ENCODE measurements at regions not wholly inside any gene's neighbourhood (a gene's known extent, or its start where the extent isn't known, plus 50 kb on each side); places are given as distances from the start of the nearest gene placed in this dataset.

GRCh38 chr5:62007457-62007856 is 298.5 kb upstream of the KIF2A start:
- Histone ChIP-seq H3K4me3 (no peak overlapping the region), H3K9me3 (no peaks in the 10 kb centered on the region), H3K4me1 (no peaks in the 10 kb centered on the region), H3K36me3 (no peaks in the 10 kb centered on the region), H3K27me3 (ENCODE audit: low read depth) (no peaks in the 10 kb centered on the region), H3K27ac (no peak overlapping the region)
- DNase-seq (no peak), ATAC-seq (peak in 1 of 2 donors; percentile 29)
- intact Hi-C loops (cut with DNase I): no loop called here
- TF ChIP-seq CTCF (IDR thresholded peaks at IDR 0.05): no peak

- no peaks in the 10 kb centered on the region for H3K27me3 ChIP-seq (ENCODE audit: low read depth)
- H3K36me3 ChIP-seq: no peaks in the 10 kb centered on the region
These were observed 294.8 kb upstream of the KIF2A start for GRCh38 chr5:62011089-62011664.

GRCh38 chr5:62017092-62017491 is 288.9 kb upstream of the KIF2A start:
- intact Hi-C loops (cut with DNase I): no loop called here
- H3K27me3 ChIP-seq (ENCODE audit: low read depth): no peaks in the 10 kb centered on the region
- no peak for TF ChIP-seq CTCF (IDR thresholded peaks at IDR 0.05)
- DNase-seq (no peak), ATAC-seq (no peak)
- no peaks in the 10 kb centered on the region for H3K36me3 ChIP-seq
- H3K9me3 ChIP-seq: no peaks in the 10 kb centered on the region
- H3K27ac ChIP-seq: no peak overlapping the region
- H3K4me1 ChIP-seq: no peaks in the 10 kb centered on the region
- no peak overlapping the region for H3K4me3 ChIP-seq

More at GRCh38 chr5:62011089-62011664, 294.8 kb upstream of the KIF2A start:
- TF ChIP-seq CTCF (IDR thresholded peaks at IDR 0.05): no peak
- no peak overlapping the region for H3K4me3 ChIP-seq
- no peaks in the 10 kb centered on the region for H3K4me1 ChIP-seq
- intact Hi-C loops (cut with DNase I): no loop called here
- H3K9me3 ChIP-seq: no peaks in the 10 kb centered on the region
- no peak overlapping the region for H3K27ac ChIP-seq
- DNase-seq (no peak), ATAC-seq (no peak)

- H3K27me3 ChIP-seq (ENCODE audit: low read depth): no peaks in the 10 kb centered on the region
- no peak overlapping the region for H3K4me3 ChIP-seq
- H3K9me3 ChIP-seq: no peaks in the 10 kb centered on the region
- TF ChIP-seq CTCF (IDR thresholded peaks at IDR 0.05): no peak
- no peak overlapping the region for H3K27ac ChIP-seq
- ATAC-seq: no peak
- intact Hi-C loops (cut with DNase I): no loop called here
- no peaks in the 10 kb centered on the region for H3K36me3 ChIP-seq
- H3K4me1 ChIP-seq: no peaks in the 10 kb centered on the region
- DNase-seq: no peak
These were observed 276.7 kb upstream of the KIF2A start for GRCh38 chr5:62029303-62029702.

- Histone ChIP-seq H3K27me3 (ENCODE audit: low read depth) (no peaks in the 10 kb centered on the region), H3K27ac (no peak overlapping the region), H3K36me3 (no peaks in the 10 kb centered on the region), H3K4me1 (no peaks in the 10 kb centered on the region), H3K9me3 (no peaks in the 10 kb centered on the region), H3K4me3 (no peak overlapping the region)
- ATAC-seq: no peak
- intact Hi-C loops (cut with DNase I): no loop called here
- TF ChIP-seq CTCF (IDR thresholded peaks at IDR 0.05): no peak
- no peak for DNase-seq
These were observed 275.7 kb upstream of the KIF2A start for GRCh38 chr5:62030326-62030725.

GRCh38 chr5:62038024-62038423 is 268.0 kb upstream of the KIF2A start:
- DNase-seq: no peak
- no peak for TF ChIP-seq CTCF (IDR thresholded peaks at IDR 0.05)

More at GRCh38 chr5:62038024-62038423, 268.0 kb upstream of the KIF2A start:
- no peak overlapping the region for H3K4me3 ChIP-seq
- no peak overlapping the region for H3K27ac ChIP-seq
- no peak for ATAC-seq
- no peaks in the 10 kb centered on the region for H3K36me3 ChIP-seq
- H3K9me3 ChIP-seq: no peaks in the 10 kb centered on the region
- H3K4me1 ChIP-seq: no peaks in the 10 kb centered on the region
- no peaks in the 10 kb centered on the region for H3K27me3 ChIP-seq (ENCODE audit: low read depth)
- intact Hi-C loops (cut with DNase I): no loop called here

All from lower lobe of right lung (tissue), 2 donors.